SK-N-SH (cell line): ENCODE measurements at regions not wholly inside any gene's neighbourhood (a gene's known extent, or its start where the extent isn't known, plus 50 kb on each side); places are given as distances from the start of the nearest gene placed in this dataset.

Experiments used
- GABPA ChIP-seq: IDR thresholded peaks from 2 replicates; pipeline ENCODE4 v1.4.0; 2012; ENCODE audit warnings: low read depth, mild to moderate bottlenecking
- JUND ChIP-seq: IDR thresholded peaks from 2 replicates; pipeline ENCODE4 v1.4.0; 2012
- POLR2AphosphoS5 ChIP-seq: IDR thresholded peaks from 2 replicates; pipeline ENCODE4 v1.6.1; 2012; ENCODE audit warnings: low read depth, low read length
- RXRA ChIP-seq: IDR thresholded peaks from 2 replicates; pipeline ENCODE4 v1.4.0; 2012; ENCODE audit warnings: low read depth, mild to moderate bottlenecking, borderline replicate concordance
- TF ChIP-seq, protein P1 (sequence below): fragments of 200-600 bp; sonication (generic); IDR thresholded peaks from 2 replicates; pipeline ENCODE4 v1.6.1; 2017; ENCODE audit warnings: antibody characterized with exemption, mild to moderate bottlenecking, moderate library complexity

- TF ChIP-seq, protein P1, sequence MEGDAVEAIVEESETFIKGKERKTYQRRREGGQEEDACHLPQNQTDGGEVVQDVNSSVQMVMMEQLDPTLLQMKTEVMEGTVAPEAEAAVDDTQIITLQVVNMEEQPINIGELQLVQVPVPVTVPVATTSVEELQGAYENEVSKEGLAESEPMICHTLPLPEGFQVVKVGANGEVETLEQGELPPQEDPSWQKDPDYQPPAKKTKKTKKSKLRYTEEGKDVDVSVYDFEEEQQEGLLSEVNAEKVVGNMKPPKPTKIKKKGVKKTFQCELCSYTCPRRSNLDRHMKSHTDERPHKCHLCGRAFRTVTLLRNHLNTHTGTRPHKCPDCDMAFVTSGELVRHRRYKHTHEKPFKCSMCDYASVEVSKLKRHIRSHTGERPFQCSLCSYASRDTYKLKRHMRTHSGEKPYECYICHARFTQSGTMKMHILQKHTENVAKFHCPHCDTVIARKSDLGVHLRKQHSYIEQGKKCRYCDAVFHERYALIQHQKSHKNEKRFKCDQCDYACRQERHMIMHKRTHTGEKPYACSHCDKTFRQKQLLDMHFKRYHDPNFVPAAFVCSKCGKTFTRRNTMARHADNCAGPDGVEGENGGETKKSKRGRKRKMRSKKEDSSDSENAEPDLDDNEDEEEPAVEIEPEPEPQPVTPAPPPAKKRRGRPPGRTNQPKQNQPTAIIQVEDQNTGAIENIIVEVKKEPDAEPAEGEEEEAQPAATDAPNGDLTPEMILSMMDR, result no peak
- no peak for TF ChIP-seq GABPA
- TF ChIP-seq RXRA, result no peak
- TF ChIP-seq POLR2AphosphoS5, result no peak
- no peak for TF ChIP-seq JUND
These were observed 134.9 kb upstream of the SRRM4 start for GRCh38 chr12:118846416-118846815.
